HCT116 (cell line): ENCODE measurements at regions not wholly inside any gene's neighbourhood (a gene's known extent, or its start where the extent isn't known, plus 50 kb on each side); places are given as distances from the start of the nearest gene placed in this dataset.

Experiments
- ATF3 ChIP-seq: IDR thresholded peaks from 2 replicates; pipeline ENCODE4 v1.6.1; 2012
- CTCF ChIP-seq, 3 experiments: fragments of 200-600 bp in 1 of 3; sonication (generic) in 1 of 3; IDR thresholded peaks in 2 of 3; conservative IDR thresholded peaks in 1 of 3; 2 replicates each; pipeline ENCODE4 v1.5.1; 2012 to 2017; ENCODE audit warnings: low read depth in 2 of 3, low read length in 2 of 3, antibody characterized with exemption in 1 of 3, borderline replicate concordance in 1 of 3, control low read depth in 1 of 3, mild to moderate bottlenecking in 1 of 3, mixed read lengths in 1 of 3, mixed run types in 1 of 3, moderate library complexity in 1 of 3; ENCODE audit not compliant: insufficient read depth in 1 of 3
- EGR1 ChIP-seq: IDR thresholded peaks from 2 replicates; pipeline ENCODE4 v1.6.1; 2012; ENCODE audit warnings: low read depth
- ELF1 ChIP-seq: IDR thresholded peaks from 2 replicates; pipeline ENCODE4 v1.6.1; 2012; ENCODE audit warnings: low read depth, borderline replicate concordance
- EZH2 ChIP-seq: fragments of 200-600 bp; sonication (generic); IDR thresholded peaks from 2 replicates; pipeline ENCODE4 v1.6.1; 2017; ENCODE audit warnings: antibody characterized with exemption, mixed run types
- POLR2A ChIP-seq: IDR thresholded peaks from 2 replicates; pipeline ENCODE4 v1.7.0; 2011; ENCODE audit warnings: borderline replicate concordance; ENCODE audit not compliant: insufficient read depth, insufficient read length; ENCODE audit errors: extremely low read depth
- POLR2AphosphoS5 ChIP-seq: IDR thresholded peaks from 2 replicates; pipeline ENCODE4 v1.6.1; 2011; ENCODE audit warnings: mild to moderate bottlenecking, low read depth, low read length, moderate library complexity
- RAD21 ChIP-seq: IDR thresholded peaks from 2 replicates; pipeline ENCODE4 v1.6.1; 2012; ENCODE audit warnings: low read depth, mild to moderate bottlenecking
- REST ChIP-seq: IDR thresholded peaks from 2 replicates; pipeline ENCODE4 v1.6.1; 2012; ENCODE audit warnings: low read depth
- ZNF274 ChIP-seq: fragments of 200-500 bp; sonication (Bioruptor generic); IDR thresholded peaks from 2 replicates; pipeline ENCODE4 v1.6.1; 2014; ENCODE audit warnings: mild to moderate bottlenecking, low read depth, low read length, inconsistent platforms

- TF ChIP-seq CTCF (IDR thresholded peaks at IDR 0.05 in 2 of 3, conservative IDR thresholded peaks at IDR 0.05 in 1 of 3; ENCODE audit: borderline replicate concordance in 1 of 3, insufficient read depth in 1 of 3, low read depth in 2 of 3, low read length in 2 of 3) (no peak), ZNF274 (no peak), EZH2 (no peak), POLR2A (no peak), ELF1 (no peak), POLR2AphosphoS5 (no peak), ATF3 (no peak), RAD21 (no peak), REST (no peak), EGR1 (no peak)
These were observed 111.4 kb downstream of the MAD2L1 start for GRCh38 chr4:119955256-119955655.
